ENCODE measurements at regions not wholly inside any gene's neighbourhood (a gene's known extent, or its start where the extent isn't known, plus 50 kb on each side); places are given as distances from the start of the nearest gene placed in this dataset.

DNA sequence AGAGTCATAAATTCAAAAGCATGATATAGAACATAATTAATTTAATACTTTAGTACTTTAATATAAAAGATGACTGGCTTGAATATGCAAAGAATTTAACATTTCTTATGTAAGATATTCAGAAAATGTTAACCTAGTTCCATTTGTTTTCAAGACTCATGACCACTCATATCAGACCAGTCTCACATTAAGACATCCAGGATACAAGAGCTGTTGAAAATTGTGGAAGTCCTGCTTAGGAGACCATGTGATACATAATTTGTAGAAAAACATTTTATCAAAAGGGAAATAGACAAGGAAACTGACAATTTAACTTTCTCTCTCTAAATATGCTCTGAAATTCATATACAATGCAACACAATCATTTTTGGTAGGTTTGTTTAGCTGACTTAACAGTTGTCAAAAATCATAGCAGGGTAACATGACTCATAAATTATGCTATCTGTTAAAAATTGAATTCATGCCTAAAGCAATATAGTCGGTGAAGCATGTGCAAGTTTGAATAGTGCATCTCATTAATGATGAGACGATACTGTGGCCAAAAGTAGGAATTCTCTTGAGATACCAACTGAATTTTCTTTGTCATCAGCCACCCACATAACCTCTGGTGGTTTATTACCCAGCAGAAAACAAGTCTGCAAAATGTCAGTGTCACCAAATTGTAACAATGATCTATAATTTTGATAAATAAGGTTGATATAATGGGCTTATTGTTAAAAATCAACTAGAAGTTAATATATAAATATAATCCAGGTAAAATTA is 211.4 kb downstream of the GASK1B start:
- TF ChIP-seq, protein P1, sequence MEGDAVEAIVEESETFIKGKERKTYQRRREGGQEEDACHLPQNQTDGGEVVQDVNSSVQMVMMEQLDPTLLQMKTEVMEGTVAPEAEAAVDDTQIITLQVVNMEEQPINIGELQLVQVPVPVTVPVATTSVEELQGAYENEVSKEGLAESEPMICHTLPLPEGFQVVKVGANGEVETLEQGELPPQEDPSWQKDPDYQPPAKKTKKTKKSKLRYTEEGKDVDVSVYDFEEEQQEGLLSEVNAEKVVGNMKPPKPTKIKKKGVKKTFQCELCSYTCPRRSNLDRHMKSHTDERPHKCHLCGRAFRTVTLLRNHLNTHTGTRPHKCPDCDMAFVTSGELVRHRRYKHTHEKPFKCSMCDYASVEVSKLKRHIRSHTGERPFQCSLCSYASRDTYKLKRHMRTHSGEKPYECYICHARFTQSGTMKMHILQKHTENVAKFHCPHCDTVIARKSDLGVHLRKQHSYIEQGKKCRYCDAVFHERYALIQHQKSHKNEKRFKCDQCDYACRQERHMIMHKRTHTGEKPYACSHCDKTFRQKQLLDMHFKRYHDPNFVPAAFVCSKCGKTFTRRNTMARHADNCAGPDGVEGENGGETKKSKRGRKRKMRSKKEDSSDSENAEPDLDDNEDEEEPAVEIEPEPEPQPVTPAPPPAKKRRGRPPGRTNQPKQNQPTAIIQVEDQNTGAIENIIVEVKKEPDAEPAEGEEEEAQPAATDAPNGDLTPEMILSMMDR (conservative IDR thresholded peaks at IDR 0.05): no peak
- no peak for TF ChIP-seq EZH2 (IDR thresholded peaks at IDR 0.05; ENCODE audit: low read depth)

All from PC-9 (cell line).